NB4 (cell line): ENCODE measurements at regions not wholly inside any gene's neighbourhood (a gene's known extent, or its start where the extent isn't known, plus 50 kb on each side); places are given as distances from the start of the nearest gene placed in this dataset.

Source experiments
- CTCF ChIP-seq: IDR thresholded peaks from one replicate; pipeline ENCODE4 v1.5.1; 2012; ENCODE audit warnings: low read depth, low read length
- MAX ChIP-seq: IDR thresholded peaks from 2 replicates; pipeline ENCODE4 v1.6.1; 2011; ENCODE audit warnings: low read depth, low read length
- MYC ChIP-seq: IDR thresholded peaks from 2 replicates; pipeline ENCODE4 v1.6.1; 2011; ENCODE audit warnings: low read depth, low read length
- POLR2A ChIP-seq: IDR thresholded peaks from 2 replicates; pipeline ENCODE4 v1.6.1; 2011; ENCODE audit warnings: mild to moderate bottlenecking; ENCODE audit not compliant: insufficient read length; ENCODE audit errors: extremely low read depth

- TF ChIP-seq CTCF (no peak), POLR2A (no peak), MAX (no peak), MYC (no peak)
Observed at GRCh38 chr3:176740906-176741663, 456.2 kb downstream of the TBL1XR1 start.
